MCF 10A (cell line): ENCODE measurements at regions not wholly inside any gene's neighbourhood (a gene's known extent, or its start where the extent isn't known, plus 50 kb on each side); places are given as distances from the start of the nearest gene placed in this dataset.

Source experiments
- BruUV-seq: library from RNA; stranded (reverse); fragments of 400-500 nt; replicated peaks from 2 replicates; lab custom pipeline; 2021; lab: Mats Ljungman, UMichigan
- CTCF ChIA-PET: fragments of 300-600 bp; sonication (Branson Sonifier 250); formaldehyde crosslinking; extraction: SDS; loops from one replicate; lab custom pipeline; 2021; ENCODE audit warnings: antibody characterized with exemption, inconsistent platforms; lab: Yijun Ruan, JAX
- POLR2A ChIA-PET: fragments of 300-600, 350-650 bp; sonication (Branson Sonifier 250); formaldehyde crosslinking; extraction: SDS; loops from one replicate; lab custom pipeline; 2020; ENCODE audit warnings: antibody characterized with exemption, inconsistent platforms; lab: Yijun Ruan, JAX
- DNase-seq: peaks from one replicate; pipeline ENCODE4 v3.0.0-alpha.2; 2018; ENCODE audit not compliant: unreplicated experiment
- H3K27ac Mint-ChIP-seq: one replicate; pipeline ENCODE4 v1.8.0; 2022; ENCODE audit warnings: mild to moderate bottlenecking, low read depth, mixed read lengths; ENCODE audit not compliant: unreplicated experiment
- H3K27me3 Mint-ChIP-seq: one replicate; pipeline ENCODE4 v1.8.0; 2022; ENCODE audit warnings: mixed read lengths; ENCODE audit not compliant: insufficient read depth, unreplicated experiment
- H3K36me3 Mint-ChIP-seq: one replicate; pipeline ENCODE4 v1.8.0; 2022; ENCODE audit warnings: mild to moderate bottlenecking, moderate library complexity, mixed read lengths; ENCODE audit not compliant: insufficient read depth, unreplicated experiment
- H3K4me1 Mint-ChIP-seq: one replicate; pipeline ENCODE4 v1.8.0; 2022; ENCODE audit warnings: mixed read lengths; ENCODE audit not compliant: insufficient read depth, unreplicated experiment
- H3K4me3 Mint-ChIP-seq: one replicate; pipeline ENCODE4 v1.8.0; 2022; ENCODE audit warnings: mild to moderate bottlenecking, moderate library complexity, mixed read lengths; ENCODE audit not compliant: unreplicated experiment
- H3K9me3 Mint-ChIP-seq: one replicate; pipeline ENCODE4 v1.8.0; 2022; ENCODE audit warnings: mixed read lengths; ENCODE audit not compliant: unreplicated experiment
- CTCF ChIP-seq: fragments of 200-600 bp; IDR thresholded peaks from one replicate; pipeline ENCODE4 v1.8.0; 2022; ENCODE audit warnings: antibody characterized with exemption, mild to moderate bottlenecking; ENCODE audit not compliant: unreplicated experiment
- intact Hi-C: fragments of 100-400 bp; cut with micrococcal nuclease; formaldehyde crosslinking; loops from 2 replicates; pipeline ENCODE4 v1.14.1; 2022

- Mint-ChIP-seq H3K36me3 (no peaks in the 10 kb centered on the region), H3K4me3 (no peak overlapping the region), H3K27ac (no peak overlapping the region), H3K27me3 (peaks cover 67% of the 10 kb centered on the region), H3K4me1 (no peaks in the 10 kb centered on the region), H3K9me3 (no peaks in the 10 kb centered on the region)
- intact Hi-C loops, result no loop called here
- BruUV-seq, result no TSS peak
- ChIA-PET POLR2A (no interaction called here), CTCF (interaction anchor here (0.7 to 0.9 kb wide), 2 partner anchors 45 to 66 kb away, joined by 3 to 6 read pairs; no protein-coding TSS in a partner anchor)
- TF ChIP-seq CTCF, result no peak
- DNase-seq, result no peak
Observed at GRCh38 chr15:70533931-70534742, 229.2 kb downstream of the UACA start.

- Mint-ChIP-seq H3K4me1 (no peaks in the 10 kb centered on the region), H3K9me3 (no peaks in the 10 kb centered on the region), H3K27me3 (peaks cover 58% of the 10 kb centered on the region), H3K27ac (no peak overlapping the region), H3K4me3 (no peak overlapping the region), H3K36me3 (no peaks in the 10 kb centered on the region)
- BruUV-seq, result no TSS peak
- ChIA-PET POLR2A (no interaction called here), CTCF (no interaction called here)
- intact Hi-C loops, result no loop called here
- TF ChIP-seq CTCF, result no peak
- DNase-seq, result no peak
Observed at GRCh38 chr15:70532531-70533186, 230.7 kb downstream of the UACA start.

- ChIA-PET CTCF (interaction anchor here (0.6 kb wide), 1 partner anchor 1077 kb away, joined by 3 read pairs; no protein-coding TSS in a partner anchor), POLR2A (no interaction called here)
- Mint-ChIP-seq H3K4me1 (peaks cover 4% of the 10 kb centered on the region), H3K4me3 (no peak overlapping the region), H3K36me3 (no peaks in the 10 kb centered on the region), H3K9me3 (no peaks in the 10 kb centered on the region), H3K27ac (no peak overlapping the region), H3K27me3 (peaks cover 49% of the 10 kb centered on the region)
- DNase-seq, result no peak
- BruUV-seq, result no TSS peak
- intact Hi-C loops, result no loop called here
- no peak for TF ChIP-seq CTCF
Observed at GRCh38 chr15:70531576-70531975, 231.8 kb downstream of the UACA start.

- BruUV-seq, result no TSS peak
- H3K4me1 Mint-ChIP-seq, result peaks cover 11% of the 10 kb centered on the region
- intact Hi-C loops, result no loop called here
- ChIA-PET POLR2A (no interaction called here), CTCF (interaction anchor here (0.6 kb wide), 2 partner anchors 155 to 433 kb away, joined by 3 read pairs; no protein-coding TSS in a partner anchor)
- H3K4me3 Mint-ChIP-seq, result no peak overlapping the region
- TF ChIP-seq CTCF, result no peak
- peaks cover 42% of the 10 kb centered on the region for H3K27me3 Mint-ChIP-seq
- no peak for DNase-seq
- no peaks in the 10 kb centered on the region for H3K36me3 Mint-ChIP-seq
- H3K27ac Mint-ChIP-seq, result no peak overlapping the region
- no peaks in the 10 kb centered on the region for H3K9me3 Mint-ChIP-seq
Observed at GRCh38 chr15:70530906-70531305, 232.5 kb downstream of the UACA start.
